HUES48 (cell line): ENCODE measurements at regions not wholly inside any gene's neighbourhood (a gene's known extent, or its start where the extent isn't known, plus 50 kb on each side); places are given as distances from the start of the nearest gene placed in this dataset.

ENCODE experiments used
- H3K27ac ChIP-seq: one replicate; pipeline ENCODE4 v1.7.0; 2013; ENCODE audit warnings: low read depth, low read length, inconsistent platforms
- H3K27me3 ChIP-seq: 2 replicates; pipeline ENCODE4 v1.6.1; 2013; ENCODE audit warnings: mild to moderate bottlenecking, low read length; ENCODE audit not compliant: control insufficient read depth, insufficient read depth
- H3K36me3 ChIP-seq: 2 replicates; pipeline ENCODE4 v1.6.1; 2013; ENCODE audit warnings: low read length; ENCODE audit not compliant: control insufficient read depth, insufficient read depth
- H3K4me1 ChIP-seq: 2 replicates; pipeline ENCODE4 v1.6.1; 2013; ENCODE audit warnings: mild to moderate bottlenecking, low read length; ENCODE audit not compliant: control insufficient read depth, insufficient read depth
- H3K4me3 ChIP-seq: 2 replicates; pipeline ENCODE4 v1.5.1; 2013; ENCODE audit warnings: mild to moderate bottlenecking, low read depth, low read length
- H3K9ac ChIP-seq: 2 replicates; pipeline ENCODE4 v1.6.1; 2013; ENCODE audit warnings: mild to moderate bottlenecking, low read depth, low read length, moderate library complexity
- H3K9me3 ChIP-seq: 2 replicates; pipeline ENCODE4 v1.6.1; 2013; ENCODE audit warnings: low read length; ENCODE audit not compliant: control insufficient read depth, insufficient read depth

DNA sequence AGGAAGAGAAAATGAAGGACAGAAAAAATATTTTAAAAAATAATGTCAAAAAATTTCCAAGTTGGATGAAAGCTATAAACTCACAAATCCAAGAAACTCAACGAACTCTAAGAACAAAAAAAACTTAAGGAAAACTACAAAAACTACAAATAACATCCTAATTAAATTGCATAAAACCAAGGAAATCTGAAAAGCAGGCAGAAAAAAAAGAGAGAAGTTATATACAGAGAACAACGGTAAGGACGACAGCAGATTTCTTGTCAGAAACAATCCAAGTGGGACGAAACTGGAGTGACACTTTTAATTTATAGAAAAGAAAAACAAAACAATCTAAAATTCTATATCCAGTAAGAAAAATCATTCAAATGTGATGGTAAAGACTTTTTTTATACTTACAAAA lies 122.2 kb upstream of the LYZL1 start:
- Histone ChIP-seq H3K27ac (no peak overlapping the region), H3K27me3 (no peaks in the 10 kb centered on the region), H3K9ac (no peak overlapping the region), H3K9me3 (peaks cover 45% of the 10 kb centered on the region), H3K4me3 (no peak overlapping the region), H3K36me3 (no peaks in the 10 kb centered on the region), H3K4me1 (no peaks in the 10 kb centered on the region)

DNA sequence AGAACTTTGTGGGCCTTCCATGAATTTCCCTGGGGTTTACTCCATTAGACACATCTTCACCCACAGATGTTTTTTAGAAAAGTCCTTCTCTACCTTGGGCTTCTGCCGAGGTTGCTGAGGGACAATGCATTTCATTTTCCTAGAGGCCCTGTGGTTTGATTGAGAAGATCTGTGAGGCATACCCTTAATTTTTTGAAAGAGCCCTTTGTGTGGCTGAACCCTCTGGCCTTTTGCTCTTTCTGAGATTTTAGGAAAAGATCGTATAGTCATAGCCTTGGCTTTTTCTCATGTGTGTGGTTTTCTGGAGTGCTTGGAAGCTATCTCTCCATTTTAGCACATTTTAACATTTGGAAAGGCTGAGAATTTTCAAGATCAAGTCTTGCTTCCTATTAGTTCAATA lies 119.8 kb upstream of the LYZL1 start:
- Histone ChIP-seq H3K4me1 (no peaks in the 10 kb centered on the region; the same call in 1 of the 2 replicates), H3K27me3 (no peaks in the 10 kb centered on the region), H3K36me3 (no peaks in the 10 kb centered on the region), H3K9me3 (peaks cover 43% of the 10 kb centered on the region), H3K9ac (no peak overlapping the region), H3K27ac (no peak overlapping the region), H3K4me3 (no peak overlapping the region)

DNA sequence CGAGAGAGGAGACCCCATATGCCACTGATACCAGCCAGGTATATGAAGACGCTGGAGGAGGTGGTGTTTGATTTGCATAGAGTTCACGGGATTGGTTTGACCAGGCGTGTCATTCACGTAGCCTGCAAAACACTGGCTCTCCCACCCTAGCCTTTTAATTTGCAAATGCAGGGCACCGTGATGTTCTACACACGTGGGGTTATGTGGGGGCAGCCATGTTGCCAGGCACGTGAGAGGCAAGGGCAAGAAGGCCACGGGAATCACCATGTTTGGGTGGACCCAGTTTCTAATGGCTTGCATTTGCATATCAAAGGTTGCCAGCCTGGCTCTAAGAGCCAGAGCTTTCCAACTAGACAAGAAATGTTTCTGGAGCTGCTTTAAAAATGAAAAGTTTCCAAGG lies 117.2 kb upstream of the LYZL1 start:
- H3K27me3 ChIP-seq: no peaks in the 10 kb centered on the region
- H3K9ac ChIP-seq: no peak overlapping the region
- H3K4me1 ChIP-seq: no peaks in the 10 kb centered on the region; the same call in 1 of the 2 replicates
- no peaks in the 10 kb centered on the region for H3K36me3 ChIP-seq
- H3K27ac ChIP-seq: no peak overlapping the region
- no peak overlapping the region for H3K4me3 ChIP-seq
- peaks cover 19% of the 10 kb centered on the region for H3K9me3 ChIP-seq

DNA sequence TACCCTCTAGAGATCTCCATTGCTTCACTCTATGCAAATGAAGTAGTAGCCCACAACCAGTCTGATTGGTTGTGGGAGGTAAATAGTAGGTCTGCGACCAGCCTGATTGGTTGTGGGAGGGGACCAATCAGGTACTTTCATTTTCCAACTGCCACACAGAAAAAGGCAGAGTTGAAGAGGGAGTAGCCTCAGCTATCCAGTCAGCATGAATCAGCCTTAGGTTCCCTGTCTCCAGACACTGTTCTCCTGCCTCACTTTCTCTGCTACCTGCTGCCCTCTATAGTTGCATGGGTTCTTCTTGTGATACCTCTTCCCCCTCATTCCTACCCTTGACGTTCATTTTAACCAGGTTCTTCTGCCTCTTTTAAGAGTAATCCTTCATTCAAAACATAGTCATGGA lies 114.5 kb upstream of the LYZL1 start:
- H3K4me3 ChIP-seq: no peak overlapping the region
- H3K4me1 ChIP-seq: no peaks in the 10 kb centered on the region; the same call in 1 of the 2 replicates
- H3K9me3 ChIP-seq: peaks cover 12% of the 10 kb centered on the region
- no peaks in the 10 kb centered on the region for H3K27me3 ChIP-seq
- no peaks in the 10 kb centered on the region for H3K36me3 ChIP-seq
- no peak overlapping the region for H3K27ac ChIP-seq
- no peak overlapping the region for H3K9ac ChIP-seq

DNA sequence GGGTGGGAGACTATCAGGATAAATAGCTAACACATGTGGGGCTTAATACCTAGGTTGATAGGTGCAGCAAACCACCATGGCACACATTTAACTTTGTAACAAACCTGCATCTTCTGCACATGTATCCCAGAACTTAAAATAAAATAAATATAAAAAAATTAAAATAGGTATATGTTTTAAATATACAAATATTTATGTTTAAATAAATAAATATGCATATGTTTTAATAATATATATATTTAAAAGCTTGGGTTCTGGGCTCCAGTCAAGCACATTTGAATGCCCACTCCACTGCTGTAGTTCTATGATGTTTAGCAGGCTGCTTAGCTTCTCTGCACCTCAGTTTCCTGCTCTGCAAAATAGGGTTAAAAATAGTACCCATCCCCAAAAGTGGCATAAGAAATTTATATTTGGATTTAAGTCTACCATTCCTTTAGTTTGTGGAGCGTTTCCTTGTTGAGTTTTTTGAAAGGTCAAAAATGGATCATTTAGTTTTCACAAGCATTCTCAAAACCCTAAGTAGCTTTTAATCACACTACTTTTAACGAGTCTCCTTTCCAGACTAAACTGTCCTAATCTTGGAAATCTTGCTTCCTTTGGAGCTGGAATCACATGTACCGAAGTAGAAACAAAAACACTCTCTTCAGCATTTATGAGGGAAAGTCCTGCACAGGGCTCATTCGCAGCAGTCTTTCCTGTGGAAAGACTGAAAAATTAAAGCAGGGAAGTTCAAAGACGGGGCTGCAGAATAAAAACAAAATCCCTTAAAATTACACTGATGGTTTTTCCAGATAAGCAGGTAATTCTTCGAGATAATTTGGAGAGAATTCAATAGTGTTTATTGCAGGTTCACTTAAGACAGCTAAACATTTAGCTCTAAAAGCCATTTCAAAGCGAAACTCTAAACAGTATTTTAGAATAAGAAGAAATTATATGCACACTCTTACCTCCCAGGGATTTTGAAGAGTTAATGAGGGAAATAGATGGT lies 111.7 kb upstream of the LYZL1 start:
- Histone ChIP-seq H3K4me3 (no peak overlapping the region), H3K27me3 (no peaks in the 10 kb centered on the region), H3K4me1 (no peaks in the 10 kb centered on the region; the same call in 1 of the 2 replicates), H3K27ac (no peak overlapping the region), H3K9me3 (peaks cover 4% of the 10 kb centered on the region; the same call in 1 of the 2 replicates), H3K36me3 (no peaks in the 10 kb centered on the region), H3K9ac (no peak overlapping the region)

DNA sequence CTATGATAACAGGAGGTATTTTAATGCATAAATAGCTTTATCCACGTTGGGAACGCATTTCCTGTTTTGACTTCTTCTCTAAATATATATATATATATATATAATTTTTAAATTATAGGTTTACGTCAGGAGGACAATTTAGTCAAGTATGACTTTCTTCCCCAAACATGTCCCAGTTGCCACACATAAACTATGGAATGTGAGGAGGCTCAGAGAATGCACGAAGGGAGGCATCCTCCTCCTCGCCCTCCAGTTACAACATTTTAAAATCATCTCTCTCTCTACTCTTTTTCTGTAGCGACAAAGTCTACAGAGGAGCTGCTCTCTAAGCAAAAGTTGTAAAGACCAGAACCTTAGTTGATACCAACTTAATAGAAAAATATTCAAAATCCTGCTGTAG lies 106.9 kb upstream of the LYZL1 start:
- Histone ChIP-seq H3K9ac (no peak overlapping the region), H3K36me3 (no peaks in the 10 kb centered on the region), H3K9me3 (no peaks in the 10 kb centered on the region), H3K27ac (no peak overlapping the region), H3K4me3 (no peak overlapping the region), H3K27me3 (no peaks in the 10 kb centered on the region), H3K4me1 (no peaks in the 10 kb centered on the region; the same call in 1 of the 2 replicates)

DNA sequence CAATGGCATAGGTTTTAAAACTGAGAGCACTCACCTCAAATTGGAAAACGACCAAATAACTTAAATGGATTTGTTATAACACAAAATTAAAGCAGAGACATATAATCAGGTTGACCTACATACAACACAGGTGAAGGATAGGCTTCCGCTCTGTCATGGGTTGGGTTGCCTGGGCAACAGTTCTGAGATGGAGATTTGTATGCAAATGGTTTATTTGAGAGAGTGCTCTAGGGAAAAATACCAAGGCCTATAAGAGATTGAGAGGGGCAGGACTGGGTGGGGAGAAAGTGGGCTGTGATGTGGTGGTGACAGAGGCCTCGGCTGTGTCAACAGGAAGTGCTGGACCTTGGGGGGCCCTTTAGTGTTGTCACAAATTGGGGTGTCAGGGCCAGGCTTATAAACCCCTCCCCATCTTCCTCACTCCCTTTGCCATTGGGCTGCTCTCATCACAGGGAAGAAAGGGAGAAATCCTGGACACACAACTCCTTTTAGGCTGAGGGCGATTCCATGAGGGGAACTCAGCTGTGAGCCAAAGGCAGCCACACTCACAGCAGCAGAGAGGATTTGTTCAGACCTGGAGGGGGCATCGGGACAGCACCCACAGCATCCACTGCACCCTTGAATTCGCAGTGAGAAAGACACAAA lies 105.4 kb upstream of the LYZL1 start:
- no peak overlapping the region for H3K4me3 ChIP-seq
- H3K27me3 ChIP-seq: no peaks in the 10 kb centered on the region
- H3K36me3 ChIP-seq: no peaks in the 10 kb centered on the region
- H3K9ac ChIP-seq: no peak overlapping the region
- H3K9me3 ChIP-seq: no peaks in the 10 kb centered on the region
- H3K27ac ChIP-seq: no peak overlapping the region
- no peaks in the 10 kb centered on the region; the same call in 1 of the 2 replicates for H3K4me1 ChIP-seq

DNA sequence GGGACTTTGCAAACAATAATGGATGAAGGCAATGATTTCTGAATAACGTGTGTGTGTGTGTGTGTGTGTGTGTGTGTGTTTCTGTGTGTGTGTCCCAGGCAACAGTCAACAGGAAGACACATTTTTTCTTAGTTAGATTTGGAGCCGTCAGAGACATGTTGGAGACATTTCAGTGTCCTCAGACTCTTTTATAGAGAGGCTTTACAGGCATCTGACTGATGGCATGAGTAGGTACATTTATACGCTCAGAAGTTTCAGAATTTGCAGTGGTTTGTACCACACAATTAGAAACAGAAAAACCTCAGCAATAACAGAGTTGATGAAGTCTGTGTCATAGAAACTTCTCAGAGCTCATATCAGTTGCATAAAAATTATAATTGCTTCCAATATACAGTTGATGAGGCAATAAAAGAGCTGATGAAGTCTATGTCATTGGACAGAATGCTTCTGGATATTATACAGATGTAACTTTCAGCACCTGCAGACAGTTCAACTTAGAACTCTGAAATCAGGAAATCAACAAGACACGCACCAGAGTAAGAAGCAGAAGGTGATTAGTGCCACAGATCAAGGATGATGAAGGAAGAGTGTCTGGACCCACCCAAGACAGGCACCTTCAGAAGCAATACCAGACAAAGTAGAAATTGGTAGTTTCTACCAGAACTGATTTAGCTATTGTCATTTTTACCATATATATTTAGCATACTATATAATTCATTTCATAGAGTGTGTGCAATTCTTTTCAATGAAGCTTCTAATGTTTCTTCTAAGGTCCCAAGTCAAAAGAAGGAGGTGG lies 104.5 kb upstream of the LYZL1 start:
- Histone ChIP-seq H3K9me3 (no peaks in the 10 kb centered on the region), H3K36me3 (no peaks in the 10 kb centered on the region), H3K4me3 (no peak overlapping the region), H3K27me3 (no peaks in the 10 kb centered on the region), H3K27ac (no peak overlapping the region), H3K9ac (no peak overlapping the region), H3K4me1 (no peaks in the 10 kb centered on the region; the same call in 1 of the 2 replicates)

DNA sequence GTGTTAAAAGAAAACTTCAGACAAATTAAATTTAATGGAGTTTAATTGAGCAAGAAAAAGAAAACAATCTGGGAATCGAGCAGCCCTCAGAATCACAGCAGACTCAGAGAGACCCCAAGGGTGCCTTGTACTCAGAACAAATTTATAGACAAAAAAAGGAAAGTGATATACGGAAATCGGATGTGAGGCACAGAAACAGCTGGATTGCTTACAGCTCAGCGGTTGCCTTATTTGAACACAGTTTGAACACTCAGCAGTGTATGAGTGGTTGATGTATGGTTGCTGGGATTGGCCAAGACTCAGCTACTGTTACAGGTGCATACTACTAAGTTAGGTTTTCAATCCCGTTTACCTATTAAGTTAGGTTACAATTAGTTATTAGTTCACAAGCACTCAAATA lies 103.8 kb upstream of the LYZL1 start:
- H3K9ac ChIP-seq: no peak overlapping the region
- H3K4me1 ChIP-seq: no peaks in the 10 kb centered on the region; the same call in 1 of the 2 replicates
- H3K27me3 ChIP-seq: no peaks in the 10 kb centered on the region
- no peak overlapping the region for H3K4me3 ChIP-seq
- H3K9me3 ChIP-seq: no peaks in the 10 kb centered on the region
- H3K36me3 ChIP-seq: no peaks in the 10 kb centered on the region
- no peak overlapping the region for H3K27ac ChIP-seq

DNA sequence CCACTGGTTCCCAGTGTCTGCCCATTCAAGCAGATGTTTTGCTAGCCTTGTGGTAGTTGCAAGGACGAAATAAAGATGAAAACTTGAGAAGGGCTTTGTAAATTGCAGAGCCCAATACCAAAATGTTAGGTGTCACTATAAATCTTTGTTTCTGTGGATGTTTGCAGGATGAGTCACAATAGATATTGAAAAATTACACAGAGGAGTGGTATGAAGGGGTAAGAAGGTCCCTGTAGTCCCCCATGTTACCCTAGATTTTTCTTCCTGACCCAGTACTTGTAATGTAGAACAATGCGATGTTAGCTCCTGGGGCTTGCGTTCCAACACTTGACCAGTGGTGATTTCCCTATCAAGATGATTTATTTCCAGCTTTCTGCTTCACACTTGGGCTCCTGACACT lies 102.6 kb upstream of the LYZL1 start:
- Histone ChIP-seq H3K27me3 (no peaks in the 10 kb centered on the region), H3K36me3 (no peaks in the 10 kb centered on the region), H3K9ac (no peak overlapping the region), H3K4me3 (no peak overlapping the region), H3K4me1 (no peaks in the 10 kb centered on the region; the same call in 1 of the 2 replicates), H3K27ac (no peak overlapping the region), H3K9me3 (no peaks in the 10 kb centered on the region)
